GM19328 (cell line): ENCODE measurements at regions not wholly inside any gene's neighbourhood (a gene's known extent, or its start where the extent isn't known, plus 50 kb on each side); places are given as distances from the start of the nearest gene placed in this dataset.

Experiments
- ATAC-seq: cut with Tn5 transposase; IDR thresholded peaks from one replicate; pipeline ENCODE4 v1.9.1; 2021; ENCODE audit warnings: mild to moderate bottlenecking, moderate library complexity; ENCODE audit not compliant: unreplicated experiment

DNA sequence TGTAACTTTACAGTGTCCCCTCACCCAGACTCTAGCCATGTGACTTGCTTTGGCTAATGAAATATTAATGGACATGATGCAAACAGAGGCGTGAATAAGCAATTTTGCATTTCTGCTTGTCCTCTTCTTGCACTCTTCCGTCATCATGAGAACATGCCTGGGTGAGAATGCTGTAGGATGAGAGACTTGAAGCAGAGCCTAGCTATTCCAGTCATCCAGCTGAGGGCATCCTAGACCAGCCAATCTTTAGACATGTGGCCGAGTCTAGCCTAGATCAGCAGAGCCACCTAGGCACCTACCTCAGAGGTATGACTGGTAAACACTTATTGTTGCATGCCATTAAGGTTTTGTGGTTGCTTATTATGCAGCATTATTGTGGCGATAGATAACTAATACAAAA, 450.5 kb upstream of the AZI2 start:
- no peak for ATAC-seq

DNA sequence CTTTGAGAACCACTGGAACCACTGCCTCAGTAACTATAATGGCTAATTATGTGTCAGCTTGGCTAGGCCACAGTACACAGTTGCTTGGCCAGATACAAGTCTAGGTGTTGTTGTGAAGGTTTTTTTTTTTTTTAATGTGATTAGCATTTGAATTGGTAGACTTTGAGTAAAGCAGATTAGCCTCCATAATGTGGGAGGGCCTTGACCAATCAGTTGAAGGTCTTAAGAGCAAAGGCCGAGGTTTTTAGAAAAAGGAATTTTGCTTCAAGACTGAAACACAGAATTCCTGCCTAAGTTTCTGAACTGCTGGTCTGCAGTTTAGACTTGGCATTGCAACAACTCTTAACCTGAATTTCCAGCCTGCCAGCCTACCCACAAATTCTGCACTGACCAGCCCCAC, 451.6 kb upstream of the AZI2 start:
- no peak for ATAC-seq

DNA sequence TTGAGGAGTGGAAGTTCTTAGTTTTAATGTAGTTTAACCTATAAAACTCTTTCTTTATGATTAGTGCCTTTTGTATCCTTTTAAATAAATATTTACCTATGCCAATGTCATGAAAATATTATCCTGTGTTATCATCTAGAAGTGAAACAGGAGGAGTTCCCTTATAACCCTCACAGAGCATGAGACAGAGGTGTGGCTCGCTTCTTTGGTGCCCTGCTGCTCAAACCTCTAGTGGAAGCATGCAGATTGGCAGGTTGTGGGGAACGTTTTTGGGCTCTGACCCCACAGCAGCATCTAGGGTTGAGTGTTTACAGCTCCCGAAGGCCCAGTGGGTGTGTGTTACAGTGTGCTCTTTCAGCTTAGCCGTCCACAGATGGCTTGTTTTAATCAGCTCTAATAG, 459.4 kb upstream of the AZI2 start:
- ATAC-seq, result no peak

DNA sequence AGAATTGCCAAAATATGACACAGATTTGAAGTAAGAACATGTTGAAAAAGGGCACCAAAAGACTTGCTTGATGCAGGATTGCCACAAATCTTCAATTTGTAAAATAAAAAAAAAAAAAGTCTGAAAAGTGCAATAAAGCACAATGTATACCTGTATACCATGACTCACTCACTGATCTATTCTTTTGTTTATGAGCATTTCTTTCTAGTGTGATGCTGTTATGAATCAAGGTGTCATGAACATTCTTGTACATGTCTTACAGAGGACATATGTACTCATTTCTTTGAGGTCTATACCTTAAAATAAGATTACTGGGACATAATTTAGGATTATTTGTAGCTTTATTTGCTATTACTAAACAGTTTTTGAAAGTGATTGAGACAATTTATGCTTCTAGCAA, 464.9 kb upstream of the RBMS3 start:
- ATAC-seq, result no peak

DNA sequence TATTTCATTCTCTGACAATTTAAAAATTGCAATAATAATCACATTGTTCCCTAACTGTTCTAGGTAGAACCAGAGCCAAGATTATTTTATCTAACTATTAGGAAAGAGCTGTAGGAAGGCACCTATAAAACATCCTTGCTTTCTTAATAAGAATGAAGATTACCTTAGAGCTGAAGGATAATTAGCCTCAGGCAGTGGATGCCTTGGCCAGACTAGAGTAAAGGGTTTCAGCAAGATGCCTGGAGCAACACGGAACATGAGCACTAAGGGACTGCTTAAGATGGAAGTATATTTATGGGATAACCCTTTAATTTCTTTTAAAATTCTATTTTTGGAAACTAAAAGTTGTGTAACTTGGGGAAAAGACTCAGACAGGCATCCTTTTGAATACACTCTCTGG, 456.6 kb upstream of the RBMS3 start:
- ATAC-seq, result no peak

DNA sequence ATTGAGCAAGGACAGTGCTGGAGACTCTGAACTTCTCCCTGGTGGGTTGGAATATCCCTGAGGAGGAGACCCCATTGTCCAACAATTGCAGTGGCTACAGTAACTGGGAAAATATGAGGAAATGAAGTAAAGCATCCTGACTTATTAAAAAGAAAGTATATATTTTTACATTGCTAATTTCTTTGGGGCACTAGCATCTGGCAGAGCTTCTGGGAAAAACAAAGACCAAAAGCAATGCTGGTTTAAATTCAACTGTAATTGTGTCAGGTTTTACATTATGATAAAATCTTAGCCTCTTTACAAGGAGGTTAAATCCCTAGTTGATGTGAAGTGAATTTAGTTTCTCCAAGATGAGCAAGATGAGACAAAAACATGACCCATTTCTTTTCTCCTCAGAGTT, 454.0 kb upstream of the RBMS3 start:
- no peak for ATAC-seq

DNA sequence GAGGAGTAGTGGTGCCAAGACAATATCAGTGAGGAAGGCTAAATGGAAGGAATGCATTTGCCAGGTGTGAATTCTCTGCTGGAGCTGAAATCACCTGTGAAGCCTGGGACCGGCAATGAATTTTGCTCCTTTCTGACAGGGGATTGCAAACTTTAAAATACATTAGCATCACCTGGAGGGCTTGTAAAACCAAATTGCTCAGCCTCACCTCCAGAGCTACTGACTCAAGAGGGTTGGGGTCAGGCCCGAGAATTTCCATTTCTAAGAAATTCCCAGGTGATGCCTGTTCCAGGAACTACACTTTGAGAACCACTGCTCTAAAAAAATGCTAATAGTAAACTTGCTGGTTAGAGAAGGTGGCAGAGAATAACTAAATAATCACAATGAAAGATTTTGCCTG, 445.6 kb upstream of the RBMS3 start:
- ATAC-seq, result no peak

DNA sequence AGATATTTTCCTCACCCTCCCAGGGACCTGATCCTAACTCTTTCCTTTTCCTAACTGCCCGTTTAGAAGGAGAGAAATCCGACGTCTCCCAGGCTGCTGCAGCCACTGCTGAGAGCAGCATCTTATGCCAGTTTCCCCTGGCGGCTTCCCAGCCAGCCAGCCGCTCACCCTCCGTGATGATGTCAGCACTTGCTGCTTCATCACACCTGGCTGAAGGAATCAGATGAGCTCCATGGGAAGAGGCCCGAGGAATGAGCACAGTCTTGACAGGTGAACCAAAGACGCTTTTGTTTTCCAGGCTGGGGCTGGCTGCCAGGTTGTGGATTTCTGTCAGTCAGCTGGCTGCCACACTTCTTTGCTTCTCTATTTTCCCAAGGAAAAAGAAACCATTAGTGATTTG, 445.1 kb upstream of the RBMS3 start:
- ATAC-seq, result no peak

DNA sequence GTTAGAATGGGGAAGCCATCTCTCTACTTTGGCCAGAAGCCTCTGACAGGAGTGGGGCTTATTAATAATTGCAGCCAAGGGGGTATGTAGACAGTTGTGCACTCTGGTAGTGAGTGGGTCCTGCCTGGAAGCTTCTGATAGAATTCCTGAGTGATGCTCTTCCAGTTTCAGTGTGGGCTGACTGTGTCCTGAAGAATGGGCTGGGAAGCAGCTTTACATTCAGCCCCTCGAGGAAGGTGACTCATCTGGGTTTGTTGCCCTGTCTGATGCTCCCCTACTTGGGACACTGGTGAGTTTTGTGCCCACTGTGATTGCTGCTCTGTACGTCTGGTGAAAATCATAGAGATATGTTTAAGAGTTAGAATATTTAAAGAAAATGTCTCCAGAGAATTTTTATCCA, 444.7 kb upstream of the RBMS3 start:
- no peak for ATAC-seq

DNA sequence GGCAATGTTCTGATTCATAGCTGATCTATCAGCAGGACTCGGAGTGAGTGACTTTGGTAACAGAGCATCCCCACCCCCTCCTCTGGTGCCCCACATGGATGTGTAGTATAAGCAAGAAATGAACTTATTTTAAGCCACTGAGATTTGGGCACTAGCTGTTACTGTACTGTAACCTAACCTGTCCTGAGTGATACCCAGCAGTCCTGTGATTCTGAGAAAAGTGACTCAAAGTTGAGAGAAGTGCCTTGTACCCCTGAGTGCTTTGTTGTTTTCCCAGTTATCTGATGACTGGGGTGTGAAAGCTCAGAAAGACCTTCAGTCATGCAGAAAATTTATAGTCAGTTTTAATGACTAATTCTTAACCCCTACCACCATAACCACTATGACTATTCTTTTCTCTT, 439.9 kb upstream of the RBMS3 start:
- peak; percentile 59 for ATAC-seq

DNA sequence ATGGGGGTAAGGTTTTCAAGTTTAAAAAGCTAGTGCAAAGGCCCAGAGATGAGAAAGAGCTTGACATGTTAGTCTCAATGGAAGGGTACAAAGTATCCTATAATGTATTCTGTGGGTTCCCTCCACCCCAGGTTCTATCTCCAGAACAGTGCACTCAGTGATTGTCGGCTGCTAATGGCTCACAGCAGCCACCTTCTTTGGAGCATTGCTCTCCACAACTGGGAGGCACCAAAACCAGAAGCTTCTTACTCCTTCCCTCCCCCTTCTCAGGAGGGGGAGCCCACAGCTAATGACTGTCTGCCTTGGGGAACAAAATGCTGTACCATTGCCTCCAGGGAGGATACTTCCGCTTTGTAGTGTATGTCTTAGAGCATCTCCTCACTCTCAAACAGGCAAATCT, 439.4 kb upstream of the RBMS3 start:
- no peak for ATAC-seq

DNA sequence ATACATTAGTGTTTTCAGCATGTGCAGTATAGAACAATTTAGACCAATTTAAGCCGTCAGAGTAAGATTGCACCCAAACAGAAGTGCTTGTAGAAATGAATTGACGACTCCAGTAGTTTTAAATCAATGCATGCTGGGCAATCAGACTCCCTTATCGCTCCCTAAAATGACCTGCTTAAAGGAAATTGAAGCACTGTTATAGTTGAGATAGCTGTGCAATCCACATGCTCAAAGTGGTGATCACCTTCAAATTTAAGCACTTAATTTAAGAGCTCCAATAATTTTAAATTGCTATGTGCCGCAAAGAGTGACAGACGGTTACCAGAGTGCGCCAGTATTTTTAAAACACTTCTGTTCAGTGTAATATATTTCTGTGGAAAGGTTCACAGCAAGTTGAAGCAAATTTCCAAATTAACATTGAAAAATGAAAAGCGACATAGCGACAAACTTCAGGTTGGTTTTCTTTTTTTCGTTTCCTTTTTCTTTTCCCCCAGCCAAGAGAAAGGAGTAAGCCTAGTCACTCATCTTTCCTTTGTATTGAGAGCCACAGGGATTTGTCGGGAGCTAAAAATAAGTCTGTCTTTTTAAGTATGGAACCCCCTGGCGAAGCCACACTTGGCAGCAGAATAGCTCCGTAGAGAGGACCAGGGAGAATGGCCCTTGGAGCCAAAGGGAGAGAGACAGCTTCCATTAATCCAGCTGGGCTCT, 436.4 kb upstream of the RBMS3 start:
- ATAC-seq, result no peak

DNA sequence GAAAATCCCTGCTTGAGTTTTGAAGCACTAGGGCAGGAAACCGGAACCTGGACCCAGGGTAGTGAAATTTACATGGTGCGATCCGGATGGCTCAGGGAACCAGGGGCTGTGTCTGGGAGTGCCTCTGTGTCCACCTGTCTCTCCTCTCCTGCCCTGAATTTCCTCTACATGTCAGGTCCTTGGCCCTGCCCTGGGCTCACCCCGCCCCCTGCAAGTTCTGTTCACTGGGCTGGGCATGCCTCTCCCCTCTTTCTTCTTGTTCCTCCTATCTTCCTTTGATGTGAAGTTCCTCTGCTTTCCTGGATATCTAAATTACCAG, 435.9 kb upstream of the RBMS3 start:
- no peak for ATAC-seq

DNA sequence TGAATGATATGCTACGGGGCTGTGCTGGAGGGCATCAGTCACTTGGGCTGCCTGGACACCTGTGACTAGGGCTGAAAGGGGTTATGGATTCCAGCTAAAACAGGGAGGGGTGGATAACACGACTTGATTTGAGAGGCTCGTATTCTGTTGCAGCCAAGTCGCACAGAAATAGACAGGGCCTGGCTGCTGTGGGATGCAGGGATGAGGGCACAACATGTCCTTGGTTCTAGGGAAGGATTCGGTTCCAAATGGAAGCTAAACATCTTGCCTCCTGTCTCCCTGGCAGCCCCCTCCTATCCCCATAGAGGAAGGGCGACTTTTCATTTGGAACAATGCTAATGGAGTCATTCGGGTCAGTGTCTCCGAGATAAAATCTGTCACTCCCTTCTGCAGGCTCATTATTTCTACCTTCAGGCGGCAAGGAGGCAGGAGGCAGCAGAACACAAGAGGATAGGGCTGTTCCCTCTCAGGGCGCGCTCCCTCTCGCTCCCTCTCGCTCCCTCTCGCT, 433.8 kb upstream of the RBMS3 start:
- ATAC-seq, result no peak

DNA sequence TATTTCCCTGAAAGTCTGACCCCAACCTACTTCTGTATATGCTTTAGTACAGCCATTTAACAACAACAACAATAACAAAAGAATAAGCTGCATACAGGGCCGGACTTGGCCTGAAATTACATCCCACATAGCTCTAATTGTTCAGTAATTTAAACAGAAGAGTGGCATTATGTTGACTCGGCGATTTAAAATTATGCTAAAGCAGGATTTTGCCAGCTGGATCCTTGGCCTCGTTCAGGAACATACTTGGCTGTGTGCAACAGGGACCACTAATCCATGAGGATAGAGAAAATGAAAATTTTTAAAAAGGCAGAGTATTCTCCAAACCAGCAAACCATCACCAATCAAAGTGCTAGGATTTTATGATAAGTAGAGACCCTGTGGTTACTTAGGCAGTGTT, 433.1 kb upstream of the RBMS3 start:
- ATAC-seq, result no peak

DNA sequence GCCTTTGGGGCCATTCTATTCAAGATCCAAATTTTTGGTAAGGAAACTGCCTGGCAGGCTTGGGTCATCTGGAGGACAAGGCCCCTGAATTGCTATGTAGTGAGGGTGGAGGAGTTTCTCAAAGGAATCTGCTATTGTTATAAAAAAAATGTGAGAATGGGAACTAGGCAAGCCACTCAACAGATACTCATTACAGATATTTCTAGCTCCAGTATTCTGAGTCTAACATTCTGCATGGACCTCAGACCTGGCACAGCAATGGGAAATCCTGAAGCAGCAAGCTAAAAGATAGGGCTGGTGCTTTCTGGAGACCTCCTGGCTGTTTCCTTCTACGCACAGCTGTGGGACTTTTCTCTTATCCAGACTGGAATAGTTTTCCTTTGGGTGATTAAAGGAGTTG, 430.7 kb upstream of the RBMS3 start:
- ATAC-seq, result no peak

DNA sequence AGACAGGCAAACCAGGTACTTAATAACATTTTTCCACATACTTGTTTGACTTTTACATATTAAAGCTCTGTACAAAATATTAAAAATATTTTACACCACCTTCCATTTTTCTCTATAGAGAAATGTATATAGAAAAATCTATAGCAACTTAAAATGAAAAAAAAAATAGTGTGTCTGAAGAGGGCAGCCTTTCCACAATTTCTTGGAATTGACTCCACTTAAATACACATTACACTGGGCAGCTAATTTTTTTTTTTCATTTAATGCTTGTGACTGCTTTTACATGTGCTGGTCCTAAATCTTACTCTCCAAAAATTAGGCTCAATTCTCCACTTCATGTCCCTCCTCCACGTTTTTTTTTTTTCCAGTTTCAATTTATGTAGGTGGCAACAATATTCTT, 427.0 kb upstream of the RBMS3 start:
- no peak for ATAC-seq

DNA sequence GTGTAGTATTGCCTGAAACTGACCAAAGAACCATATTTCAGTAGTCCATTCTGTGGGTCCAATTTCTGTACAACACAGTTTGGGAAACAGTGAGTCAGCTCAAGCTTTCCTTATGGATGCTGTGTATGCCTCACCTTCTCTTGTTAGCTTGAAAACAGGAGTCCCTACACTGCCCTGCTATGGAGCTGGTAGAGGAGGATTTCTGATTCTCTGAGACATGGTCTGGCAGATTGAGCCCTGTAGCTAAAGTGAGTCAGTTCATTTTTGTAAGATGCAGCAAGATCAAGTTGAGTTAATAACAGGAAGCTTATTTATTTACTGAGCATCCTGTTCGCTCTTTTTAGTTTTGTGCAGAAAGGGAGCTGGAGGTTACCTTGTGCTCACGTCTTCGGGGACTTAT, 424.1 kb upstream of the RBMS3 start:
- ATAC-seq, result no peak

DNA sequence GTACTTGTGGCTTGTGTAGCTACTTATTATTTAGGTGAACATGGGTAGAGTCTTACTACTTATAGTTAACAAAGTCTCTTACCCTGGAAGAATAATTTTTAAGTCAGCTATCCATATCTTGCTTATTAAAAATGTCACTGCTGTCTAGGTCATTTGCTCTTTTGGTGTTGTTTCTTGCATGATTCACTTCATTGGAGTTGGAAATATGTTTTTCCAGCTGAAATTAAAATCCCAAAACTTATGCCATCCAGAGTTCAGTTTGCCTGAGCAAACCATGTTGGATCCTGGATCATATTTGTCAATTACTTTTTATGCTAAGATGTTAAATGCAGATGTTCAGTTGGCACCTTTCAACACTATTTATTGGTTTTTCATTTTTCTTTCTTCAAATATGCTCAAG, 421.0 kb upstream of the RBMS3 start:
- ATAC-seq, result no peak

DNA sequence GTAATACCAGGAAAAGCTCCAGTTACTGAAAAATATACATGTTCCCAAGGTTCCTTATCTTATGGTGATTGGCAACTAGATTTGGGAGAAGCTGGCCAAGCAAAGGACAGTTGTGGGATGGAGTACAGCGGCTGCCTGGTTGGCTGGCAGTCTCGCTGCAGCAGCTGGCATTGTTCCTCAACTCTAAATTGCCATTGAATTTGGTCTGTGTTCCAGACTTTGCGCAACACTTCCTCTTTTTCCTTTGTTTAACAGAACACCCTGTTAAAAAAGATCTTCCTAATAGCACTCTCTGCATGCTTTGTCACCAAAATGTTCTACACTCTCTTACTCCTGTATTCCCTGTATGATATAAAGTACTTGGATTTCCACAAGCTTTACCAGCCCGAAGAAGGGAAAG, 420.6 kb upstream of the RBMS3 start:
- no peak for ATAC-seq

DNA sequence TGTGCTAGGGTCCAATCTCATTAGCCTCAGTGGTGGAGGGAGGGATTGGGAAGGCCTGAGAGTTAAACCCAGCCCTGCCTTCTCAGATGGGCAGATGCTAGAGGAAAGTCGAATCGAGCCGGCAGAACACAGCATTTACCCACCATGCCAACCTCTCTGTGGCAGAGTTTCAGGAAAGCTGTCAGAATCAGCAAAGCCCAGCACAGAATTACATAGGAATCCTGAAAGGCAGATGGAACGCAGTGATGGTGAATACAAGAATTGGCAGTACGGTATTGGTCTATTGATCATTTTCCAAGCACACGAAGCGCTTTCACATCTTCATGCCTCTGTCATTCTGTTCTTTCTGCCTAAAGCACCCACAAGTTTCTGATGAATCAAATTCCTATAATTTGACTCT, 417.7 kb upstream of the RBMS3 start:
- no peak for ATAC-seq

DNA sequence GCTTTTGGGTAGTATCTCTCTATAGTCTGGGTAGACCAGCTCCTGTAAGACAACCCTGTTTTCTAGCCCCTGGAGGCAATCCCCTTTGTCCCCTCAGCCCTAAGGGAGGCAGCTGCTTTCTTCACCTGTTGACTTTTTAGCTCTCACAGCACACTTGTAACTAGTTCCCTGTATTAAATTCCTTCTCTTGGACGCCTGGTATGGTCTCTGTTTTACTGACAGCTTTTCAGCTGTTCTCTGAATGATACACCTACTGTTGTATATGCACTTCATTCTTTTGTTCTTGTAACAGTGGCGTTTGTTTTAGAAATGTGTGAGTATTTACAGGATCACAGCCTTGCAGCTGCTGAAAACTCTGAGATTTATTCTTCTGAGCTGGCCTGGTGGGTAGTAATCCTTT, 413.0 kb upstream of the RBMS3 start:
- ATAC-seq, result no peak

DNA sequence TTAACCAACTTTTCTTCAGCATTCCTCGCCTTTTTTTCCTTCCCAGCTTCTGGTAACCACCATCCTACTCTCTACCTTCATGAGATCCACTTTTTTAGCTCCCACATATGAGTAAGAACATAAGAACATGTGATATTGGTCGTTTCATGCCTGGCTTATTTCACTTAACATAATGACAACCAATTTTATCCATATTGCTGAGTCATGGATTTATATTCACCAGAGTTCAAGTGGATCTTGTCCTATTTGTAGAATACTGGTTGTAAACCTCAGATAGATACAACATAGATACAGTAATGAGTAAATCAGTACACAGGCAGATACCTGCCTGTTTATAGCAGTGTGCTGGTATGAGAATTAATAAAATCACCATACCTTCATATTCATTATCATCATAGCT, 412.0 kb upstream of the RBMS3 start:
- ATAC-seq, result no peak

DNA sequence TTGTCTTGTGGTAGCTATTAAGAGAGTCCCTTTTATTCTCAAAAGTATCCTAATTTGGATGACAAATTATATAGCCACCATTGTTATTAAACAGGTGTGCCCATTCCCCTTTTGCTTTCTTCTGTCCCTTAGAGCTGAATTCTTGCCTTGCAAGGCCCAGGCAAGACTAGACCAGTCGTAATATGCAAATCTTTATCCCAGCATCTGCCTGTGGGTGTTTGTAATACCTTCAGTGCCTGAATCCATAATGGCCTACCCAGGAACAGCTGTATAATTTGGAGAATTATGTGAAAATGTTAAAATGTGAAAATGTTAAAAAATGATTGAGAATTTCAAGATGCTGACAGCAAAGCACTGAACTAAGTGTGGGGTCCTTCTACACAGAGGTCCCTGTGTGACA, 403.0 kb upstream of the RBMS3 start:
- no peak for ATAC-seq
